ENCODE measurements at regions not wholly inside any gene's neighbourhood (a gene's known extent, or its start where the extent isn't known, plus 50 kb on each side); places are given as distances from the start of the nearest gene placed in this dataset.

- no peak for DNase-seq
- Histone ChIP-seq H3K4me1 (peaks cover 0 to 2% (median 0%) of the 10 kb centered on the region in 4 donors), H3K4me3 (no peak overlapping the region), H3K36me3 (no peaks in the 10 kb centered on the region), H3K27me3 (peaks cover 0 to 11% (median 0%) of the 10 kb centered on the region in 3 donors), H3K27ac (no peak overlapping the region), H3K9me3 (no peaks in the 10 kb centered on the region)
- intact Hi-C loops (cut with DNase I; ENCODE audit: low total_unique reads), result loop anchor here (10.0 kb wide), 1 partner anchor 1695 kb away; no protein-coding TSS in a partner anchor
- no peak for TF ChIP-seq POLR2AphosphoS5 (IDR thresholded peaks at IDR 0.05)
- TF ChIP-seq EP300 (IDR thresholded peaks at IDR 0.05), result no peak
- TF ChIP-seq POLR2A (IDR thresholded peaks at IDR 0.05), result no peak
- no peak for TF ChIP-seq CTCF (IDR thresholded peaks at IDR 0.05)
- 80 to 91% (median 86%) methylated on average over 14 of the region's 14 CpGs for WGBS, 5 donors
Observed at GRCh38 chr22:47570300-47570685, 807.8 kb downstream of the TBC1D22A start.

- Histone ChIP-seq H3K9me3 (no peaks in the 10 kb centered on the region), H3K27me3 (peaks cover 0 to 6% (median 0%) of the 10 kb centered on the region in 3 donors), H3K36me3 (no peaks in the 10 kb centered on the region), H3K4me3 (no peak overlapping the region), H3K27ac (no peak overlapping the region), H3K4me1 (peaks cover 0 to 8% (median 2%) of the 10 kb centered on the region in 4 donors)
- 81 to 89% (median 85%) methylated on average over 17 of the region's 17 CpGs for WGBS, 5 donors
- no peak for TF ChIP-seq EP300 (IDR thresholded peaks at IDR 0.05)
- no peak for TF ChIP-seq POLR2AphosphoS5 (IDR thresholded peaks at IDR 0.05)
- no peak for TF ChIP-seq POLR2A (IDR thresholded peaks at IDR 0.05)
- intact Hi-C loops (cut with DNase I; ENCODE audit: low total_unique reads), result loop anchor here (10.0 kb wide), 1 partner anchor 1695 kb away; no protein-coding TSS in a partner anchor
- DNase-seq, result no peak
Observed at GRCh38 chr22:47569389-47570299, 807.2 kb downstream of the TBC1D22A start.

GRCh38 chr22:47568700-47569099, 806.2 kb downstream of the TBC1D22A start:
- intact Hi-C loops (cut with DNase I; ENCODE audit: low total_unique reads), result no loop called here
- DNase-seq, result no peak
- TF ChIP-seq CTCF (IDR thresholded peaks at IDR 0.05) (no peak), POLR2A (IDR thresholded peaks at IDR 0.05) (no peak), EP300 (IDR thresholded peaks at IDR 0.05) (no peak)
- no peak overlapping the region for H3K27ac ChIP-seq
- no peaks in the 10 kb centered on the region for H3K36me3 ChIP-seq
- H3K4me3 ChIP-seq, result no peak overlapping the region
- H3K27me3 ChIP-seq, result peaks cover 0 to 7% (median 0%) of the 10 kb centered on the region in 3 donors
- 82 to 86% (median 83%) methylated on average over 8 of the region's 8 CpGs for WGBS, 5 donors
- H3K4me1 ChIP-seq, result peaks cover 0 to 15% (median 4%) of the 10 kb centered on the region in 4 donors
- H3K9me3 ChIP-seq, result no peaks in the 10 kb centered on the region

- intact Hi-C loops (cut with DNase I; ENCODE audit: low total_unique reads), result no loop called here
- no peak overlapping the region for H3K27ac ChIP-seq
- no peaks in the 10 kb centered on the region for H3K9me3 ChIP-seq
- no peak overlapping the region for H3K4me3 ChIP-seq
- no peaks in the 10 kb centered on the region for H3K36me3 ChIP-seq
- H3K27me3 ChIP-seq, result peaks cover 0 to 19% (median 0%) of the 10 kb centered on the region in 3 donors
- 87 to 89% (median 89%) methylated on average over 24 to 25 of the region's 25 CpGs for WGBS, 5 donors
- peaks cover 0 to 15% (median 4%) of the 10 kb centered on the region in 4 donors for H3K4me1 ChIP-seq
- no peak for DNase-seq
- TF ChIP-seq EP300 (IDR thresholded peaks at IDR 0.05) (no peak), CTCF (IDR thresholded peaks at IDR 0.05) (no peak), POLR2AphosphoS5 (IDR thresholded peaks at IDR 0.05) (no peak), POLR2A (IDR thresholded peaks at IDR 0.05) (no peak)
Observed at GRCh38 chr22:47567126-47568090, 805.0 kb downstream of the TBC1D22A start.
